Kidney capillary endothelial cell (primary cell): ENCODE measurements at regions not wholly inside any gene's neighbourhood (a gene's known extent, or its start where the extent isn't known, plus 50 kb on each side); places are given as distances from the start of the nearest gene placed in this dataset.

Source experiments
- DNase-seq: peaks from one replicate; pipeline ENCODE4 v3.0.0-alpha.2; 2018; ENCODE audit warnings: low spot score

- DNase-seq, result no peak
Measured at GRCh38 chr5:155418960-155419579, 405.5 kb downstream of the KIF4B start.

DNA sequence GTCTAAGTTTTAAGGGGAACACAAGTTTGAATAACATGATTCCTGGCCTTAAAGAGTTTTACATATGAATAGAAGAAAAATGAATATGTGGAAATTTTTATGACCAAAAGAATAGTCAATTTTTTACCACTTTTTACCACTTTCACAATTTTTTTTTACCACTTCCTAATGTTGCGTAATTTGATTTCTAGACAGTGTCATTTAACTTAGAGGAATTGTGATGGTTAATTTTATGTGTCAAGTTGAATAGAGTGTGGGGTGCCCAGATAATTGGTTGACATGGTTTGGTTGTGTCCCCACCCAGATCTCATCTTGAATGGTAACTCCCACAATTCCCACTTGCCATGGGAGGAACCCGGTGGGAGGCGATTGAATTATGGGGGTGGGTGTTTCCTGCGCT lies 416.6 kb downstream of the KIF4B start:
- no peak for DNase-seq

DNA sequence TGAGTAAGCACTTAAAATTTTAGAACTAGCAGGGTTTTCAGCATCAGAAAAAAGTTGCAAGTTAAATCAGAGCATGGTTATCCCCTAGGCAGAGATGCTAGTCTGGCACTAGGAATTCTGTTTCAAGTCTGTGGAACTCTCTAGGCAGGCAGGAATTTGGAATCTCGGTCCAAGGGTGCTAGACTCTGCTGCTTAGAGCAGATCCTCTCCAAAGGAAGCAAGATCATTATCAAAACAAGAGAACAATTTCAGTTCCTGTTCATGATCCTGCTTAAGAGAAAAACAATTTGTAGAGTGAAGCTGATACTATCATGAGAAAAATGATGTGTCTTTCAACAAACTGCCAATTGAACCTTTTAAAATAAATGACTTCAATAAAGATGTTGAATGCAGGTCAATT lies 420.7 kb downstream of the KIF4B start:
- no peak for DNase-seq

GRCh38 chr5:155434681-155435080 lies 421.1 kb downstream of the KIF4B start:
- DNase-seq, result no peak

DNA sequence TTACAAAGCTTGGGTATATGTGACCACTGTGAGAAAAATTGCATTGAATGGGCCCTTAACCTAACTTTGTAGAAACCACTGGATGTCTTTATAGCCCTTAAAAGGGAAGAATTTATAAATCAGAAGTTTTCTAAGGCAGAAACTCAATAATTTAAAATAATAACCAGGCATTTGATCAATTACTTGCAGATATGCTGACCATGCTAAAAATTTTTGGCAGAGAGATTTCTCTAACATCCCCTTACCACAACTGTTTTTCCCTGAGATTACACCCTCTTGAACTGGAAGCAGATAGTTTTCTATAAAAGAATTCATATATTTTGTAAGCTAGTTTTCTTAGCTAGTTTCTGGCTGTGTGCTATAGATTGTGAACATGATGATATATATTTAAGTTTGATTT lies 428.3 kb downstream of the KIF4B start:
- DNase-seq, result no peak

DNA sequence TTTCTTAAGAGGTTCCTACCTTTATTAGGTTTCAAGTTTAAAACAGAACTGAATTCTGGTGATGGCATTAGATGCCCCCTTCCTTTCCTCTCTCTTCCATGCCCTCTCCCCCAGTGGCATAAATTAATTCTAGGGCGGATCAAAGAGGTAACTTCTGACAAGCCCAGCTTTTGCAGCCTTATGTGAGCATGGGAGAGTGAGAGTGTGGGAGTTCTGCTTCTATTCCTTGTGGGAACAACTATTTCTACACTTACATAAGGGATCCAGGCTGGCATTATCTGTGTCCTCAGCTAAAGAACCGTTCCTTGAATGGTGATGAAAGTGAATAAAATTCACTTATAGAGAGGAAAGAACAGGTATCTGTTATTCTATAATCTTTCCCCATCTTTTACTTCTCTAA lies 437.6 kb downstream of the KIF4B start:
- no peak for DNase-seq

DNA sequence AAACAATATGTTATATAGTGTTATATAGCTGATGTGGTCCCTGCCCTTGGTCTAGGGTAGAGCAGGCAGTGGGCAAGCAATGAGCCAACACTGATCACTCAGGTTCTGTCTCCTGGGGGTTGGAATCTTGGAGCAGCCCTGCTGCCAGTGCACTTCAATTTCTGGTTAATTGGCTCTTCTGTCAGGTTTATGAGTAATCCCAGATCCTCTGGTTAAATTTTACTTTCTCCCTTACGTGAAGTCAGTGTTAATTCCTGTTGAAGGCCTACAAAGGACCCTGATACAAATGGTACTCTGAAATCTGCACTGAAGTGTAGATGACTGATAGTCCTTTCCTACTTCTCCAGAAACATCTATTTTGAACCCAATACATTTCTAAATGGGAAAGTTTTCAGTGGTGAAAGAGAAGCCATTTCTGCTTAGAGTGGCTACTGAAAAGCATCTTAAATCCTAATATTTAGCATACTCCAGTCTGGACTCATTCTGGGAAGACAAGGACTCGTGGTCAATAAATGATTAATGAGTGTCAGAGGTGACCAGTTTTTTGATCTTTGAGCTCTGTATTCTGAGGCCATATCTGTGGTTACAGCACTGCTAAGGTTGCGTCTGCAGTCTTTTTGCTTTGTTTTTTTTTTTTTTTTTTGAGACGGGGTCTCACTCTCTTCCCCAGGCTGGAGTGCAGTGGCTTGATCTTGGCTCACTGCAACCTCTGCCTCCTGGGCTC lies 442.4 kb downstream of the KIF4B start:
- no peak for DNase-seq

GRCh38 chr5:155459889-155460500 lies 446.4 kb downstream of the KIF4B start:
- DNase-seq, result no peak

DNA sequence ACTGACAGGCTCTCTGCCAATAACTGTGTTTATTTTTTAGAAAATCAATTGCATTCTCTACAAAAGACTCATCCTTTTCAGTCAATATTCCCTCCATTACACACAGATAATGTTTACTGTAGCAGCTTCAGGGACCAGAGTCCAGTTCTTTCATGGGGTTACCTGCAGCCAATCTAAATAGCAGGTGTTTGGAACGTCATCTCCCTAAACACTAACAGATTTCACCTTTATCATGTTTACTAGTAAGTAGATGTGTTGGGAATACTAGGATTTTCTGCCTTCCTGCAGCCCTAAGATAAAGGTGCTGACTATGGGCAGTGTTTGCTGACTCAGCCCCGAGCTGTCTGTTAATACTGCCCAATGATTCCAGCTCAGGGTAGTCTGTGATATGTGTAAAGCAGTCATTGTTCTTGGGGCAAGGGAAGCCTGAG lies 447.0 kb downstream of the KIF4B start:
- DNase-seq, result no peak

GRCh38 chr5:155461304-155461703 lies 447.7 kb downstream of the KIF4B start:
- no peak for DNase-seq

DNA sequence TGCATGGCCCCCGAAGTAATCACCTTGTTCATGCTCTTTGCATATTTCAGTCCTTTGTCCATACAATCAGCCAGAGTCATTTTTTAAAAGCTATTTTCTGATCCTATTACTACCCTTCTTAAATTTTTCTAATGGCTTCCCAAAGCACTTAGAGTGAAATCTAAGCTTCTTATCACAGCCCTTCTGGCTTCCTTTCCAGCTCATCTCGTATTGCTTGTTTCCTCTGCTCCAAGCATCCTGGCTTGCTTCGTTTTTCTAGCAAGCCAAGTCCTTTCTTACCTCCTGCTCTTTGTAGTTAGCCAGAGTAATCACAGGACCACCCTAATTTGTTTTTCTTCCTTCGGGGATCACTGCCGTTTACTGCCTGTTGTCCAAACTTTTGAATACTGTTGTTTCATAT lies 453.3 kb downstream of the KIF4B start:
- no peak for DNase-seq

GRCh38 chr5:155471027-155471426 lies 457.5 kb downstream of the KIF4B start:
- DNase-seq, result no peak

GRCh38 chr5:155472780-155473179 lies 459.2 kb downstream of the KIF4B start:
- no peak for DNase-seq

- DNase-seq, result no peak
Measured at GRCh38 chr5:155475318-155475717, 461.8 kb downstream of the KIF4B start.

GRCh38 chr5:155480731-155481131 lies 467.2 kb downstream of the KIF4B start:
- DNase-seq, result no peak

- DNase-seq, result no peak
Measured at GRCh38 chr5:155481182-155481581, 467.6 kb downstream of the KIF4B start.

- no peak for DNase-seq
Measured at GRCh38 chr5:155482428-155482827, 468.9 kb downstream of the KIF4B start.

- DNase-seq, result no peak
Measured at GRCh38 chr5:155485386-155485785, 471.8 kb downstream of the KIF4B start.

GRCh38 chr5:155489949-155490348 lies 476.4 kb downstream of the KIF4B start:
- DNase-seq, result no peak

DNA sequence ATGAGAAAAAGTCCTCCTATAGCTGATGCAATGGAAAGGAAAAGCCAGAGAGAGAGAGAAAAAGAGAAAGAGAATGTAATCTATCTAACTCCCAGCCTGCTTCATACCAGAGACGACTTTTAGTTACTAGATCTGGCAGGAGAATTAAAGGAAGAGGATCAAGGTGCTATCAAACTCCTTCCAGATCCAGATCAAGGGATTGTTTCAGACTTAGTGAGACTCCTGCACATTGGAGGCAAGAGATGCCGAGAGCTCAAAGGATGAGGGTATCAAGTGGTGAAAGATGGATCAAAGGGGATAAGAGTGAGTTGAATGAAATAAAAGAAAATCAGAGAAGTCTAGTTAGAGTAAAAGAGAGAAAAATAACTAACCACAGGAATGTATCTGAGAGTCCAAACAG lies 478.6 kb downstream of the KIF4B start:
- no peak for DNase-seq

DNA sequence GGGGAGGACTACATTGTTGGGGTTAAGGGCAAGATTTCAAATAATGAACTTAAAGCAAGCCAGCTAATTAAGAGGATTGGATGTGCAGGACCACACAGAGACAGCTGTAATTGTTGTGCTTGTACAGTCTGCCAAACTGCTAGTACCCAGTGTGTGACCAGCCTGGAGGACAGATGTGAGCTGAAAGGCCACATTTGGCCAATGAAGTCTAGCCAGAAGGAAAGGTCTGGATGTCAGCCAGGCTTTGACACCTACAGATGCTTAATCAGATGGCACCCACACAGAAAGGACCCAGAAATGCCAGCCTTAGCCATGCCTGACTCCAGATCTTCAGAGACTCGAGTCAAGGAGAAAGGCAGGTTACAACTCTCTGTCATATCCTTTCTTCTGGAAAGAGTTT lies 491.1 kb downstream of the KIF4B start:
- no peak for DNase-seq

DNA sequence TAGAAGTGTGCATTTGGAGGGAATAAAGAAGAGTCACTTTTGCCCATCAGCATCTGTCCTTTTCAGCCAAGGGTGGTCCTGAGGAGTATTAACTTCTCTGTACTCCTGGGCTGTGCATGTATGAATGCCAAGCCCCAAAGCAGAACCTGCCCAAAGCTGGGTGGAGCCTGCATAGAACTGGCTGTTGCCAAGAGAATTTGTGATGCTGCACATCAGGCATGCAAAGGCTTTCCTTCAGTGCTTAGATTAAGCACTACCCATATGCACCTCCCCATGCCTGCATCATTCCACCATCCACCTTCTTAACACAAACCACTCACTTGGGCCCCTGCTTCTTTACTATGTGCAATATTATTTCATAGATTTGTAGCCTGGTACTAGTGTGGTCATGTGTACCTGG lies 493.8 kb downstream of the KIF4B start:
- DNase-seq, result no peak

DNA sequence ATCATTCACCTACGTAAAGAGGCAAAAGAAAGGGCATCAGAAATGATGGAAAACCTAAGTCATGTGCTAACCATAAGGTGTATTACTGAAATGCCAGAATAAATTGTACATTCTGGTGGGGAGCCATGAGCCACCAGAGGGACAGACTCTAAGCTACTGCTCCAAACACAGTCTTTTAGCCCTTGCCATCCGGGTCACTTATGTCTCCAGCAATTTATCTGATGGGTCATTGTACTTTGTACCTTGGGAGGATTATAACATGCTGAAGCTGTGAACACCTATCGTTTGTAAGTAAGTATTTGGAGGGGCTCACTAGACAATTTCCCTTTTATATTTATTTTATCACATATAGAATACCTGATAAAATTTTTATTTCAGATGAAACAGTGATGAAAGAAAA lies 495.1 kb downstream of the KIF4B start:
- no peak for DNase-seq

GRCh38 chr5:155512329-155512728 lies 498.8 kb downstream of the KIF4B start:
- DNase-seq, result no peak
